ENCODE measurements at regions not wholly inside any gene's neighbourhood (a gene's known extent, or its start where the extent isn't known, plus 50 kb on each side); places are given as distances from the start of the nearest gene placed in this dataset.
"Not testable (repeated sequence)": the region's sequence is repeated elsewhere in the genome, so short reads cannot be mapped to it uniquely, and the experiment has no call there.

- intact Hi-C loops (cut with DNase I), result no loop called here
- no peak for DNase-seq (ENCODE audit: low spot score)
Observed at GRCh38 chrX:109782994-109783700, 50.1 kb upstream of the ACSL4 start.

- intact Hi-C loops (cut with DNase I), result no loop called here
- no peak for DNase-seq (ENCODE audit: low spot score)
Observed at GRCh38 chrX:109783701-109784079, 50.6 kb upstream of the ACSL4 start.

GRCh38 chrX:109785053-109785452 is 52.0 kb upstream of the ACSL4 start:
- intact Hi-C loops (cut with DNase I), result no loop called here
- DNase-seq (ENCODE audit: low spot score), result no peak

- DNase-seq (ENCODE audit: low spot score); intact Hi-C loops (cut with DNase I): not testable (repeated sequence)
Observed at GRCh38 chrX:109790511-109790910, 57.5 kb upstream of the ACSL4 start.

- intact Hi-C loops (cut with DNase I), result no loop called here
- DNase-seq (ENCODE audit: low spot score), result no peak
Observed at GRCh38 chrX:109793191-109793590, 60.1 kb upstream of the ACSL4 start.

- intact Hi-C loops (cut with DNase I), result no loop called here
- DNase-seq (ENCODE audit: low spot score), result no peak
Observed at GRCh38 chrX:109795682-109796081, 62.6 kb upstream of the ACSL4 start.

- intact Hi-C loops (cut with DNase I), result no loop called here
- DNase-seq (ENCODE audit: low spot score), result no peak
Observed at GRCh38 chrX:109797311-109797975, 64.4 kb upstream of the ACSL4 start.

GRCh38 chrX:109812236-109812635 is 79.2 kb upstream of the ACSL4 start:
- DNase-seq (ENCODE audit: low spot score), result no peak
- intact Hi-C loops (cut with DNase I), result no loop called here

- intact Hi-C loops (cut with DNase I), result no loop called here
Observed at GRCh38 chrX:109813236-109813635, 80.2 kb upstream of the ACSL4 start.

GRCh38 chrX:109818976-109819375 is 85.9 kb upstream of the ACSL4 start:
- no peak for DNase-seq (ENCODE audit: low spot score)
- intact Hi-C loops (cut with DNase I), result no loop called here

More at GRCh38 chrX:109813236-109813635, 80.2 kb upstream of the ACSL4 start:
- no peak for DNase-seq (ENCODE audit: low spot score)

- DNase-seq (ENCODE audit: low spot score), result no peak
- intact Hi-C loops (cut with DNase I), result no loop called here
Observed at GRCh38 chrX:109822861-109823260, 89.8 kb upstream of the ACSL4 start.

- no peak for DNase-seq (ENCODE audit: low spot score)
- intact Hi-C loops (cut with DNase I), result no loop called here
Observed at GRCh38 chrX:109826954-109827708, 94.1 kb upstream of the ACSL4 start.

- DNase-seq (ENCODE audit: low spot score), result no peak
- intact Hi-C loops (cut with DNase I), result no loop called here
Observed at GRCh38 chrX:109827772-109828171, 94.7 kb upstream of the ACSL4 start.

- no peak for DNase-seq (ENCODE audit: low spot score)
- intact Hi-C loops (cut with DNase I), result no loop called here
Observed at GRCh38 chrX:109830157-109830703, 97.2 kb upstream of the ACSL4 start.

GRCh38 chrX:109830704-109831206 is 97.7 kb upstream of the ACSL4 start:
- no peak for DNase-seq (ENCODE audit: low spot score)
- intact Hi-C loops (cut with DNase I), result no loop called here

GRCh38 chrX:109831326-109831985 is 98.4 kb upstream of the ACSL4 start:
- no peak for DNase-seq (ENCODE audit: low spot score)
- intact Hi-C loops (cut with DNase I), result no loop called here

- no peak for DNase-seq (ENCODE audit: low spot score)
- intact Hi-C loops (cut with DNase I), result loop anchor here in 1 of 2 donors (5.0 kb wide), 1 partner anchor 968 kb away; no protein-coding TSS in a partner anchor
Observed at GRCh38 chrX:109839694-109840567, 106.9 kb upstream of the ACSL4 start.

- DNase-seq (ENCODE audit: low spot score), result no peak
- intact Hi-C loops (cut with DNase I), result no loop called here
Observed at GRCh38 chrX:109840585-109840984, 107.5 kb upstream of the ACSL4 start.

All from posterior vena cava (tissue), 2 donors.